ENCODE measurements at regions not wholly inside any gene's neighbourhood (a gene's known extent, or its start where the extent isn't known, plus 50 kb on each side); places are given as distances from the start of the nearest gene placed in this dataset.
"Not testable (repeated sequence)": the region's sequence is repeated elsewhere in the genome, so short reads cannot be mapped to it uniquely, and the experiment has no call there.

DNA sequence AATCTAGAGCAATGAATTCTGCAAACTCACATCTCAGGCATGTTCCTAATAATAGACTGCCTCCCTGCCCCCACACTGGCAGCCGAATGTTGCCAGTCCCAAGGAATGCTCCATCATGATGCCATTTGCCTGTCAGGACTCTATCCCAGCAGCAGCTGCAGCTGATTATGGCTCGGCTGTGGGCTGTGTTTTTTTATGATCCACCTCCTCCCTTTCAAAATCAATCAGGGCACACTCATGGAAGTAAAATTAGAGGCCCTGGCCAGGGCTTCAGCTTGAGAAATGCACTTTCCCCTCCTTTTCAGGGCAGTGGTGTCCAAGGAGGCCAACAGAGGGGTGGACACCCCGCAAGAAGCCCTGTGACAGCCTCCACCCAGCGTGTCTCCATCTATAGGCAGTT lies 176.7 kb upstream of the S1PR3 start:
- no peak for DNase-seq (ENCODE audit: low spot score)

DNA sequence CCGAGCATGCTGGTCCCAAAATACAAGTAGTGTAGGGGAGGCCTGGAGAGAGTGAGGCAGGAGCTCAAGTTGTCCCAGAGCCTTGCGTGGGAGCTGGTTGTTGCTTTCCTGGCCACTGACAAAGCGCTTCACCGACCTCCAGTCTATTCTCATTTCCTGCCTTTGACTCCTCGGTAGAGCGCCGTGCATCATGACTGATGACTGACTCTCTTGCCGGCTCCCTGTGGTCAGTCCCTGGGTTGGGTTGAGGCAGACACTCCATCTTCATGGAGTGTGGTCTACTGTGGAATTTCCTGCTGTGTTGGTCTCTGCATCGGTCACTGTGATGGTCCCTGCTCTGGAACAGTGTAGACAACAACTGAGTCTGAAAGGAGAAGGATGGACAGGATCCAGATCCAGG lies 175.1 kb upstream of the S1PR3 start:
- no peak for DNase-seq (ENCODE audit: low spot score)

DNA sequence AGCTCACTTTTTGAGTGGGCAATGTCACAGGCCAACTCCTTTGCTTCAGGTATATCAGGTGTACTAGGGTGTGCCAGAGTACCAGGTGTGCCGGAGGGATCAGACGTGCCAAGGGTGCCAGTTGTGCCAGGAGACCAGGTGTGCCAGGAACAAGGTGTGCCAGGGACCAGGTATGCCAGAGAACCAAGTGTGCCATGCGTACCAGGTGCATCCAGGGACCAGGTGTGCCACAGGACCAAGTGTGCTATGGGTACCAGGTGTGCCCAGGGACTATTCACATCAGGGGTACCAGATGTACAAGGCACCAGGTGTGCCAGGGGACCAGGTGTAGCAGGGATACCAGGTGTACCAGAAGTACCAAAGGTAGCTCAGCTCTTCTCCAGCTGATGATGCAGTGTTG lies 174.7 kb upstream of the S1PR3 start:
- no peak for DNase-seq (ENCODE audit: low spot score)

DNA sequence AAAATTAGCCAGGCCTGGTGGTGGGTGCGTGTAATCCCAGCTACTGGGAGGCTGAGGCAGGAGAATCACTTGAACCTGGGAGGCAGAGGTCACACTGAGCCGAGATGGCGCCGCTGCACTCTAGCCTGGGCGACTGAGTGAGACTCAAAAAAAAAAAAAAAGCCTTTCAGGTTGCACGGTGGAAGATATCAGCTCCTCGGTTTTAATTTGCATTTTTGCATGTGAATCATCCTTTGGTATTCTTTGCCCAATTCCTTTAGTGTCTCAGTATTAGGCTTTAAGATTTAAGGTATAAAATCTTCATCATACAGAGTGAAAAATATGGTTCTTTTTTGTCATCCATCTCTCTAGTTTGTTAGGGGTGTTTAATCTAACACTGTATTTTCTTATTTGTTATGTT lies 173.6 kb upstream of the S1PR3 start:
- no peak for DNase-seq (ENCODE audit: low spot score)

DNA sequence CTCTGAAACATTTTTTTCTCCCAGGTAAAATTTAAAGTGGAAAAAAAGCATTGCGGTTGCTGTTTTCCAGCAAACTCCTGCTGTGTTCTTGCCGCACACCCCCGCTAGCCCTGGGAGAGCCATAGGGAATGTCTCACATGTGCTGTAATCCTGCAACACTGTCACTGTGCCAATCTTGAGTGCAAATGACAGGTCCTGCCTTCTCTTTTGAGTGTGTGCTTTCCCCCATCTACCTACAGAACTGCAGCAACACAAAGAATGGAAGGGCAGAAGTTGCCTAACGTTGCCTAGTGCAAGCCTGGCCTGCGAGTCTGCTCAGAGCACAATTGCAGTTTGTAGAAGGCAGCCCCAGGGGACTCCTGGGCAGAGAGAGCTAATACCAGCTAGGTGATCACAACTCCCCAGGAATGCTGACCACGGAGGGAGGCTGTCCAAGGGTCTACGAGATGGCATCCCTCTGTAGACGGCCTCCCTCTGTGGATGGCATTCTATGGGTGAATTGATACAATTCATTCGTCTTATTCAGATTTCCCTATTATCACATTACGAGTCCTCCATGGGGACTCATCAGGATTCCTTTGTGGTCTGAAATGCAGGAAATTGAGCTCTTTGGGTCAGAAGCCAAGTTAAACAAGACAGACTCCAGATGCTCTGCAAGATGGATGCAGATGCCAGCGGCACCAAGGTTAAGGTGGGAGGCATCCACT lies 172.6 kb upstream of the S1PR3 start:
- DNase-seq (ENCODE audit: low spot score), result no peak

DNA sequence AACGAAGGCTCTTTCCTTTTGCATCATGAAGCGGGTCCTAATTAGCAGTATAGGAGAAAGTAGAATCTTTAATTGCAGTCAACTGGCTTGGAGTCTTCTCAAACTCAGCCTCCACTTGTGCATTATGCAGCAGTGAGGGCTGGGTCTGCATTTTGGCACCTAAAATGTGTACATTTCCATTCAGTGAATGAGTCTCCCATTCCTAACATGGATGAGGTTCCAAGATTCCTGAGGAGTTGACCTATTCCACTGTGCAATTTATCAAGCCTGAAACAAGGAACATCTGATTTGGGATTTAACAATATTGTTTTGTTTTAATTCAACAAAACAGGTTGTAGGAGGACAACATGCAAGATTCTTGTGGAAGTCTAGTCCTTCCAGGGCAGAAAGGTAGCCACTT lies 171.8 kb upstream of the S1PR3 start:
- DNase-seq (ENCODE audit: low spot score), result no peak

DNA sequence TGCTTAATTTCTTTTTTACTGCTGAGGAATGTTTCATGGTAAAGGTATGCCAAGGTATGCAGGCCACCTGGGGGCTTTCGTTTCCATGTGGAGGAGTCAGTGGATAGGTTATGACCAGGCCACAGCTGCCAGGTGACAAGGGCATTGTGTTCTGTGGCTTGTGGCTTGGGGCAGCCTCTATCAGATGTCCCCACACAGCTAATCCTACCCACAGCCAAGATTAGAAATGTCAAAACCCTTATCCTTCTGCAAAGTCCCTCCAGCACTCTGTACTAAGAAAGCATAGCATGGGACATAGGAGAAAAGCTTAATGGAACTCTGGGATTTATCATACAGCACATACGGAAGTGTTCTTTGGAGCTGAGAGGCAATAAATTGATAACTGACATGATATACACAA lies 171.2 kb upstream of the S1PR3 start:
- DNase-seq (ENCODE audit: low spot score), result no peak

DNA sequence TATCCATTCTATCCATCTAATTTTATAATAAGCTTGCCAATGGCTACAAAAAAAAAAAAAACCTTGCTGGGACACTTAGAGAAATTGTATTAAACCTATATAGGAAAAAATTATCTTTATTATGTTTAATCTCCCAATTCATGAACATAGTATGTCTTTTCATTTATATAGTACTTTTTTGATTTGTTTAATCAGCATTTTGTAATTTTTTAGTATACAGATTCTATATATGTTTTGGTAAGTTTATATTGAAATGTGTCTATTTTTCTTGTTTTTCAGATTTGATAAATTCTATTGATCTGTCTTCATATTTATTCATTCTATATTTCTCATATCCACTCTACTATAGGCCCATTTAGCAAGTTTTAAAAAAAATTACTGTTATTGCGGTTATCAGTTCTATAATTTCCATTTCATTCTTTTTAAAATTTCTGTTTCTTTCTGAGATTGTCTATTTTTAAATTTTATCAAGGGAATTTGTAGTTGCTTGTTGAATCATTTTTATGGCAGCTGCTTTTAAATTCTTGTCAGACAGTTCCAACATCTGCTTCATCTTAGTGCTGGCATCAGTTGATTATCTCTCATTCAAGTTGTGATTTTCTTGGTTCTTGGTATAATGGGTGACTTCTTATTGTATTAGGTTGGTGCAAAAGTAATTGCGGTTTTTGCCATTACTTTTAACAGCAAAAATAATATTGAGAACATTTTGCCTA lies 170.1 kb upstream of the S1PR3 start:
- DNase-seq (ENCODE audit: low spot score), result no peak

DNA sequence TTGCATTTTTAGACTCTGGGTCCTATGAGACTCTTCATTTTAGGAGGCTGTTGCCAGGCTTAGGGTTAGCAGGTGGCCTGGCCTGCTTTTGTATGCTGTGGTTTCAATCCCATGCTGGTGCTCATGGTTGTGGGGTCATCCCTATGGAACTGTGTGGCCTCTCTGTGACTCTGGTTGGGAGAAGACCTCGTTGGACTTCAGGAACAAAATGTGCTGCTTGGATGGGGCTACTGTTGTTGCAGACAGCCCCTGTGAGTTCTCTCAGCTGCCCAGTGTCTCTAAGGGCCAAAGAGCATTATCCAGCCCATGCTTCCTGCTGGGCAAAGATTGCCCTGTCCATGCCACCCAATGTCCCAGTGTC lies 169.5 kb upstream of the S1PR3 start:
- no peak for DNase-seq (ENCODE audit: low spot score)

DNA sequence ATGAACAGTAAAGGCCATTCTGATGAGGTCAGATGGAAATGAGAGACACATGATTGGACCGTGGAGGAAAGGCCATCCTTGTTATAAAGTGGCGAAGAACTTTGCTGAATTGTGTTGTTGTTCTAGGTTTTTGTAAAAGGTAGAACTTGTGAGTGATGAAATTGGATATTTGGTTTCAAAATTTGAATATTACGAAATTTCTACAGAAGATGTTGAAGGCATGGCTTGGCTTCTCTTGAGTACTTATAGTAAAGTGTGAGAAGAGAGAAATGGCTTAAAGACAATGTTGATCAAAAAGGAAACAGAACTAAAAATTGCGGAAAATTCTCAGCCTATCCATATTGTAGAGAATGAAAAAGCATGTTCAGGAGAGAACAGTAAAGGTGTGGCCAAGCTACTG lies 166.6 kb upstream of the S1PR3 start:
- no peak for DNase-seq (ENCODE audit: low spot score)

DNA sequence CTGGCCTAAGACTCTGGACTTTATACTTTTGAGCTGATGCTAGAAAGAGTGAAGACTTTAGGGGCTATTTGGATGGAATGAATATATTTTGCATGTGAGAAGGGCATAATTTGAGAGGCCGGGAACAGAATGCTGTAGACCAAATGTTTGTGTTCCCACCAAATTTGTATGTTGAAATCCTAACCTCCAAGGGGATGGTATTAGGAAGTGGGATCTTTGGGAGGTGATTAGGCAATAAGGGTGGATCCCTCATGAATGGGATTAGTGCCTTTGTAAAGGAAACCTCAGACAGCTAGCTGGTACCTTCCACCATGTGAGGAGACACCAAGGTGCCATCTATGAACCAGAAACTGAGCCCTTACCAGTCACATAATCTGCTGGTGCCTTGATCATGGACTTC lies 165.1 kb upstream of the S1PR3 start:
- no peak for DNase-seq (ENCODE audit: low spot score)

DNA sequence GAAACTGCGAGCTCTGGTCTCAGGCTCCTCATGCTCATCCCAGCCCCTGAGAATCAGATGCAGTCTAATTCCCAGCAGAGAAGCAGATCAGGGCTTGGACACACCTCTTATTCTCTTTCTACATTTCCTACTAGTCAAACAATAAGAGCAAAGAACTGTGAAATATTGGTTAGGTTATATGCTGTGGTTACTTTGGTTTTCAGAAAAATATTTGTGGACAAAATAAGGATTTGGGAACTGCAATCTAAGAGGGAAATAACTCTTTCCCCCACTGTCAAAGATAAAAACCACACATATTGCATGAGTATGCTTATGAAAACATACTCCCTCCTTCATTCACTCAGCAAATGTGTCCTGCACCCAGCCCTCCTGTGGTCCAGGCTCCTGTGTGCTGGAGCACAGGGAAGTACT lies 164.5 kb upstream of the S1PR3 start:
- DNase-seq (ENCODE audit: low spot score), result no peak

DNA sequence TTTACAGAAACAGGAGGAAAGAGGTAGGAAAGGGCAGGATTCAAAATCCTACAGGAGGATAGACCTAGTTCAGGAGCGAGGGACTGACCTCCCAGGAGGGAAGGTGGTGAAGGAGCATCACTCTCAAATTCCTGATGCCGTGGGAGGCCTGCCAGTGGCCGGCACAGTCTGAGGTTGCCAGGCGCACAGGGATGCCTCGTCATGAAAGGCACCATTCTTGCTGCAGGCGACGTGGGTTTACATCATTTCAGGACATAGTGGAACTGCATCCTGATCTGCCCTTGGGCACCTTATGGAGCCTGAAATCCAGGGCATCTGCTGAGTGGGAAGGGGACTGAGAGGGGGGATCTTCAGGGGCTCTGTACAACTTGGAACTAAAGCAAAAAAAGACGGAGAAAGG lies 163.2 kb upstream of the S1PR3 start:
- no peak for DNase-seq (ENCODE audit: low spot score)

DNA sequence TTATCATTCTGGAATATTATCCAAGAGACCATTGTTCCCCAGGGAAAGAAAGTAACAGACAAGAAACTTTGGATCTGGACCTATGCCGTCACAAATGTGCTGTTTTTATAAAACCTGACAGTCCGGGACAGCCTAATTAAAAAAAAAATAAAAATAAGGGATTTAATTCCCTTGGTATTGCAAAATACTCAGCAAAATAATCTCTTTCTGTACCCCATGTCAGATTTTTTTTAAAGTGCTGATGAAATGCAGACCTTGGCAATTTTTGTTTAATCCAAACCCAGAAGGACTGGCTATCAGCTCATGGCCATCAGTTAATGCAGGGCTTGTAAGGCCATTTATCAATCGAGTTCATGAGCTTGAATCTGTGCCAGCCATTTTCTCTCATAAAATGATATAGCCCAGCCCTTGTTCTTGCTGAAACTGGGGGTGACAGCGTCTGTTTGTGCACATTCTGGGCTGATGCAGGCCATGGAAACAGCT lies 162.7 kb upstream of the S1PR3 start:
- no peak for DNase-seq (ENCODE audit: low spot score)

DNA sequence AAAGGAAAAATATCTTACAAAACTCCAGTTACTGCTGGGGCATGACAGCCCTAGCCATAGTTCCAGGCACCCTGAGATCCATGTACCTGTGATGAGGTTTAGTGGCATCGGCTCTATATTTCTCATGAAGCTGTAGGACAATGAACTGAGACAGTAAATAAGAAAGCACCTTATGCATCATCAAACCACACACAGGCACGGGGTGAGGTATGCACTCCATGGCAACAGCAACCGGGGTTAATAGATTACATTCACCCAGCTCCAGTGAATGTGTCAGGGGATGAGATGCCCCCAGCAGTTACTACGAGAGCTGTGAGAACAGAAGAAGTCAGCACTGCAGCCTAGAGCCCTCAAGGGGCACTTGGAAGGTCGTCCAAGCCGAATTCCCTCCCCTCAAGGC lies 162.0 kb upstream of the S1PR3 start:
- no peak for DNase-seq (ENCODE audit: low spot score)

DNA sequence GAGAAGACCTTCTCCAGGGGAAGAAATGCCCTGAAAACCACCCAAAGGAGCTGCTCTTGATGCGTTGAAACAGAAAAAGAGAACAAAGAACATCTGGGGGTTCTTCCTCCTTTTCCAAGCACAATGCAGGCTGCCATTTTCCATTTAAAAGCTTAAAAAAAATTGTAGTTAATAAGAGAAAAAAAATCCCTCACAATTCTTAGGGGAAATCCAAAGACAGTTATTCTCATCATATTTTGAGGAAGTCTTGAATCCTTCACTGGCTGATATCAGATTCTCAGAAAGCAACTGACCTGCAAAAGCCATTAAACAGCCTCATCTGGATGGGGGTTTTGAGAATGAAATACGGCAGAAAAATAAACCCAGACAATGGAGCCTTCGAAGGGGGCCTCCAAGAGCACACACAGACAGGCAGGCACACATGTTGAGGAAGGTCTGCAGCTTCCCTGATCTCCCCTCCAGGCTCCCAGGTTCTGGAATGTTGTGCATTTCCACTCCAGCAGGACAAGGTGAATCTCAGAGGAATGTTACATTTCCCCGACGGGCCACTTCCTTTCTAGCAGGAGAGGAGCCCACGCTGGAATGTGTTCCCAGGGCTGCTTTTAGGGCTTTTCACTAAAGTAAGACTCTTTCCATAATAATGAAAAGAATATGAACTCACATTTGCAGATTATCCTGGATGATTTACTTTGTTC lies 159.4 kb upstream of the S1PR3 start:
- DNase-seq (ENCODE audit: low spot score), result no peak

DNA sequence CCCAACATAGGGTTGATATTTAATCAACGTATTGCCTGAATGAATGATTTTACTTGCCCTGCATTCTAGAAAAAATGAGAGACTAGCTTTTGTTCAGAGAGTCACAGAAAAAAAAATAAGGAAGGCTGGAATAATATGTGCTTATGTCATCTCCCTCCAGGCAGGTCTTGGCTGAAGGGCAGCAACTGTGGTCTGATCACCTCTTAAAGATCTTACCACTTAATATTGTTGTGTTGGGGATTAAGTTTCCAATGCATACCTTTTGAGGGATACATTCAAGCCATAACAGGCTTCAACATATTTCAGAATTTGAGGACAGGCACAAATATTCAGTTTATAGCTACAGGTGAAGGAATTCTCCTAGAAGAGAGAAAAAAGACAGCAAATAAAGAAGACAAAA lies 157.3 kb upstream of the S1PR3 start:
- no peak for DNase-seq (ENCODE audit: low spot score)

DNA sequence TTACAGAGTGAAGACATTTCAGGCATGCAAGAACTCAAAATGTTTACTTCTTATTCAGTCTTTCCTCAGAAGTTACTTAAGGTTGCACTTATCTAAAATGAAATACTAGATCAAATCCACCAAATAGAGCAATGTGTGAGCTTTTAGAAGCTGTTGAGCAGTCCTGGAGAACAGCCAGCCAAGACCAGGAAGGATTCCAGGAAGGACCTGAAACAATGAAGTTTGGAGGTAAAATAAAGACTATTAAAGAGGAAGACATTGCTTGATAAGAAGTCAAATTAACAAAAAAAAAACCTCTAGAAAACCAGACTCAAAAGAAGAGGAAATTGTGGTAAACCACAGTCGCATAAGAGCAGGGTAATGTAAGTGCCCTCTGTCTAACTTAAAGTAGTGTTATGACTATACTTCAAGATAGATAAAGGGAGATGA lies 156.2 kb upstream of the S1PR3 start:
- DNase-seq (ENCODE audit: low spot score), result no peak

DNA sequence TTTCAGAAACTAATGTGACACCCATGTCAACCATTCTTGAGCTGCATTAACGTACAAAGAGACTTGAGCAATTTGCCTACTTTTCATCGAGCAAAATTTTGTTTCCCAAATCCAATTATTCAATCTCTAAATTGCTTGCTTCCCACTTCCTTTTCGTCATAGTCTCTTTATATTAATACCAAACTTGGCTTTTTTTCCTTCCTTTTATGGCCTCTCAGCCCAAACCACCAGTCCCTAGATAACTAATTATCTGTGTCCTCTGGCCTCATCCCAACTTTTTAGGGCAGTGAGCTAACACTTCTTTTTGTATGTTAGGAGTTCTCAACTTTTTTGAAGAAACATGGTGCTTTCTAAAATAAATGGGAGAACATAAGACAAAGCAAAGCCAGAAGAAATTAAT lies 155.5 kb upstream of the S1PR3 start:
- DNase-seq (ENCODE audit: low spot score), result no peak

DNA sequence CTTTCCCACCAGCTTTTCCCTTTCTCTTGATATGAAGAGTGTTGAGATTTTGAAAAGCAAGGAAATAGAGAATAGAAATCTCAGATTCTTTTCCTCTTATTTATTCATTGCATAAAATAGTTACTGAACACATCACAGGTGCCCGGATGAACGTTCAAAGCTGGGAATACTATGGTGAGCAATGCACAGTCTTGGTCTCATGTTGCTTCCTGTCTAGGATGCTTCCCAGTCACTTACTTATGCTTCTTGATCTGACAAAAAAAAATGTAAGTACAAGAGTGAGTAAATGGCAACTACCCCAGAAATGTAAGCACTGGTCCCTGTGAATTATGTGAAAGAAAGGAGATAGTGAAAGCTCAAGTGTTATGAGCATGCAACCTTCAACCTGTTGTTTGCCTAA lies 153.5 kb upstream of the S1PR3 start:
- no peak for DNase-seq (ENCODE audit: low spot score)

DNA sequence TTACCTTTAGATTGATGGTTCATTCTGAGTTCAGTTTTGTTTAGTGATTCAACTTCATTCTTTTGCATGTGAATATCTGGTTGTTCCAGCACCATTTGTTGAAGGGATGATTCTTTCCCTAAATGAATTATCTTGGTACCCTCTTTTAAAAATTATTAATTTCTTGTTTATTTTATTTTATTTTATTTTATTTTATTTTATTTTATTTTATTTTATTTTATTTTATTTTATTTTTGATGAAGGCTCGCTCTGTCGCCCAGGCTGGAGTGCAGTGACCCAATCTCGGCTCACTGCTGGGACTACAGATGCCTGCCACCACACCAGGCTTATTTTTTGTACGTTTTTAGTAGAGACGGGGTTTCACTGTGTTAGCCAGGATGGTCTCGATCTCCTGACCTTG lies 141.4 kb upstream of the S1PR3 start:
- not testable (repeated sequence) for DNase-seq (ENCODE audit: low spot score)

DNA sequence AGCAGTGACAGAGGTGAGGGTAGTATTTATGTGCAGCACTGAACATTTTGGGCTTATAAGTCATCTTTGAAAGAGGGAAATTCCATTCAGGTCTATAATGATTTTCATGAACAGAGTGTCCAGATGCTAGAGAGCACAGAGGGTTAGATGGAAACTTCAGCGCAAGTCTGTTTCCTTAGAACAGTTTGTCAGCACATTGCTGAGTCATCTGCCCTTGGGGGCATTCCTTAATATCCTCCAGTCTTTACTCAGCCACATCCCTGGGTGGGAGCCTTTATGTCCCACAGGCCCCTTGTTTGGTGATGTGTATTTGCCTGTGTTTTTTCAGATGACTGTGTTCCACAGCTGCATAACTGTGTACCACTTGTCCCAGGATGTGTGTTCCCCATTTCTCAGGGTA lies 138.5 kb upstream of the S1PR3 start:
- DNase-seq (ENCODE audit: low spot score), result no peak

DNA sequence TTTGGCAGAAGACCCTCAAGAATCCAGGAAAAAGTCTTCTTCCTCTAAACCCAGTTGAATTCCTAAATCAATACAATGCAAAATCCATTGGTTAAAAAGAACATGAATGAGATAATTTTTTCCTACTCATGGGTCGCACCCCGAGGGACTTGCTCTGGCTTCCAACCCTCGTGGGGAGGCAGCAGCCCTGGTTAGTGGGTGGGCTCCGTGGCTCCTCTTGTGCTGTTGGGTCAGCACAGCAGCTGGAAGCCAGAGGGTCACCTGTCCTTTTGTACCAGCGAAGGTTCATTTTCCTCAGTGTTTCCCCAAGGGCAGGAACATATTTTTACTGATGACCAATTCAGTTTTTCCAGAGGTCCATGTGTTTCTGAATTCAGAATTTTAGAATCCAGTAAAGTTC lies 120.6 kb upstream of the S1PR3 start:
- no peak for DNase-seq (ENCODE audit: low spot score)
